GM19372 (cell line): ENCODE measurements at regions not wholly inside any gene's neighbourhood (a gene's known extent, or its start where the extent isn't known, plus 50 kb on each side); places are given as distances from the start of the nearest gene placed in this dataset.
"Not testable (repeated sequence)": the region's sequence is repeated elsewhere in the genome, so short reads cannot be mapped to it uniquely, and the experiment has no call there.

ENCODE experiments used
- ATAC-seq: cut with Tn5 transposase; IDR thresholded peaks from one replicate; pipeline ENCODE4 v1.9.1; 2021; ENCODE audit warnings: mild to moderate bottlenecking, low read depth, moderate library complexity; ENCODE audit not compliant: unreplicated experiment

DNA sequence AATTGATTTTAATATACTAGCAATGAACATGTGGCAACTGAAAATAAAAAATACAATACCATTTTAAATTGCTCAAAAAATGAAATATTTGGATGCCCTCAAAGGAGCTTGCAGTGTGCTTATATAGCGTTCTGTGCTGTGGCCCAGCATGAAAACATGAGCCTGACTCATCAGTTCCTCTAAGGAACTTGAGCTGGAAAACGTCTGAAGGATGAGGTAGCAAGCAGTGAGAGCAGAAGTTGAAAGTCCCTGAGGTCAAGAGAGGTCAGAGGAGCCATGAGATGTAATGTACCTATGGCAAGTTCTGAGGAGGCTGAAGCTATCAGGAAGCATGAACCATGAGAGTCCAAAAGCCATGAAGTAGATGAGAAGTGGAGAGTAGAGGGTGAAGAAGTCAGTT is 59.7 kb downstream of the HMGB3 start:
- ATAC-seq: no peak

GRCh38 chrX:151066373-151066772 is 83.2 kb downstream of the HMGB3 start:
- ATAC-seq: not testable (repeated sequence)

DNA sequence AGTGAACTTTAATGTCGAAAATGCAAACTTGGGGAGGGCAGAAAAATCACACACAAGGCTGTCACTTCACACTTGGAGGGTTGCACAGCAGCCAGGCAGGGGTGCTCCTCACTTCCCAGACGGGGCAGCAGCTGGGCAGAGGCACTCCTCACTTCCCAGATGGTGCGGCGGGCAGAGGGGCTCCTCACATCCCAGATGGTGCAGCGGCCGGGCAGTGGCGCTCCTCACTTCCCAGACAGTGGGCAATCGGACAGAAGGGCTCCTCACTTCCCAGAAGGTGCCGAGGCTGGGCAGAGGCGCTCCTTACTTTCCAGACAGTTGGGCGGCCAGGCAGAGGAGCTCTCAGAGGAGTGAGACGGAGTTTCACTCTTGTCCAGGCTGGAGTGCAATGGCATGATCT is 90.6 kb downstream of the HMGB3 start:
- no peak for ATAC-seq

DNA sequence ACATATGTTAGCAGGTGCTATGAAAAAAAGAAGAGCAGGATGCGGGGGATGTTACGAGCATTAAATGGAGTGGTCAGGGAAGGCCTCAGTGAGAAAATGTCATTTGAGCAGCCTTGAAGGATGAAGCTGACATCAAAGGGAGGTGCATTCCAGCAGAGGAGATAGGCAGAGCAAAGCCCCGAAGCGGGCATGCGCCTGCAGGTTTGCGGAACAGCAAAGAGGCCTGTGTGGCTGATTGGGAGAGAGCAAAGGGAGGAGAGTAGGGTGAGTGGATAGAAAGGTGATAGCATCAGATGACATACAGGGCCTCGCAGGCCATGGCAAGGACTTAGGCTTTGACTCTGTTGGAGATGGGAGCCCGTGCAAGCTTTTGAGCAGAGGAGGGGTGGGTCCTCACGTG is 95.4 kb upstream of the GPR50 start:
- no peak for ATAC-seq

DNA sequence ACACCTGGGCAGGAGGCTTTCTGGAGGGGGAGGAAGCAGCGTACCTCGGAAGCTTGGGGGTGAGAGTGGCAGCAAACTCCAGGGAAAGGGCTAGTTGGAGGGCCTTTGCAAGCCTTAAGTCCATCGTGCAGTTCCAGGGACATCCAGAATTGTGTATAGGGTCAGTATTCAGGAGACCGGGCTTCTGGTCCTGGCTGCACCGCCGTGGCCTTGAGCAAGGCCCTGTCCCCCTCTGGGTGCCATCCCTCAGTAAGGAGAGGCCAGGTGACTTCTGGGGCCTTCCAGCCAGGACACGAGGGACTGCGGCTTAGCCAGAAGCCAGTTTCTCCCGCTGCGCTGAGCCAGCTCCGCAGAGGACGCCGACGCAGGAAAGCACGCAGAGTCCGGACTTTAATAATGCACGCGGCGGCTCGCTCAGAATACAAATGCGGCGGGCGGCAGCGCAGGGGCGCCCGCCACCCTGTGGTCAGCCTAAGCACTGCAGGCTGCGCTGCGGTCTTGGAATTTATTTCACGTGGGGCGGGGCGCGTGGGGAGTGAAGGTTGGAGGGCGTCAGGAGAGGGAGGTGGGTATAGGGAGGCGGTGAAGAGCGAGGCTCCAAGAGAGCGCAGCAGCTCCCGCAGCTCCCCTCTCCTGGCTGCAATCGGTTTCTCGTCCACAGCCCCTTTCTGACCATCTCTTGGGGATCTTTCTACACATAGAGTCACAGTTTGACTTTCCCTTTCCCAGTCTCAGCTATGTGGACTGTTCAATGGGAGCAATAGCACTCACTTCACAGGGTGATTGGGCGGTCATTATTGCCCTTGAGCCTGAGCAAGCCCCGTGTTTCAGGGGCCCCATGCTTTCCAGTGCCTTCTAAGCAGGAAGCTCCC is 94.1 kb upstream of the GPR50 start:
- peak; percentile 90 for ATAC-seq

DNA sequence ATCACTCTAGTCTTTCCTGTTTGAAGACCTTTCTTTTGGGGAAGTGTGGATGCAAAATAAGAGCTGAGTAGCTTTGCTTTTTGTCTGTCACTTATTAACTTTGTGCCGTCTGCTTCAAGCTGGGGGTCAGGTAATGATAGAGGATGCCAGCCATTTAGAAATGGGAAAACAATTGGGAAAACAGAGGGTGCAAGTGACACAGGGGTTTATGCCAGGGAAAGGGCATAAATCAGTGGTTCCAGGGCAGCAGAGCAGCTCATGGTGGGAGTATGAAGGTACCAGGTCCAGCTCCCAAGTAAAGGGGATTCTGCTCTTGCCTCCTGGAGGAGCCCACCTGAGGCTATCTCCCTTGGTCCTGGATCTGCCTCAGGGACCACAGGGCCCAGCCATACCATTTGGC is 91.9 kb upstream of the GPR50 start:
- ATAC-seq: no peak

DNA sequence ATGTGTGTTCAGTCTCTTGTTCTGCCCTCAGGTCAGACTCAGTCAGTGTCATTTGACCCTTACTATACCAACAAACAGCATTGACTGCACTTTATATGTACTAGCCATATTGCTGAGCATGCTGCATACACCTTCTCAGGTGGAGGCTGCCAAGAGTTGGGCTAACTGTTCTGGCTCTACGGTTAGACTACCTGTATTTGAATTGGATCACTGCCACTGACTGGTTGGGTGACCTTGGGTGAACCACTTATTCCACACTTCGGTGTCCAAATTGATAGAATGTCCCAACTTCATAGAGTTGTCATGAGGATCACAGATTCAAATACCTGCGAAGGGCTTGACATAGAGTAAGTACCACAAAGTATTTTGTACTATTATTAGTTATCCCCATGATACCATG is 91.2 kb upstream of the GPR50 start:
- ATAC-seq: no peak

DNA sequence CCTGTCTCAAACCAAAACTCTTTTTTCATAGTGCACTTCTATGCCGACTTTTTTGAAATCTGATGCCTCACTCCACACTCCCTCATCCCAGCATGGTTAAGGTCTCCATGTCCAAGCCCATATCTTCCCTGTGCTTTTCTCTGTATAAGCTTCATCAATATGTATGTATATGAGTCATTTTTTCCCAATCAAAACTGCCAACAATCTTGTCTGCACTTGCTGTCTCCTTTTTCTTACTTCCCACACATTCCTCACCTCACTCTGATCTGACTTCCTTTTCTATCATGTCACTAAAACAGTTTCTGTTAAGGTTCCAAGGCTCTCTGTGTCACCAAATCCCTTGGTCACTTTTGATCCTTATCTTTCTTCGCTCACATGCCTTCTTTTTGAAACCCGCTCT is 88.2 kb upstream of the GPR50 start:
- ATAC-seq: no peak

GRCh38 chrX:151099001-151099400 is 77.4 kb upstream of the GPR50 start:
- no peak for ATAC-seq

DNA sequence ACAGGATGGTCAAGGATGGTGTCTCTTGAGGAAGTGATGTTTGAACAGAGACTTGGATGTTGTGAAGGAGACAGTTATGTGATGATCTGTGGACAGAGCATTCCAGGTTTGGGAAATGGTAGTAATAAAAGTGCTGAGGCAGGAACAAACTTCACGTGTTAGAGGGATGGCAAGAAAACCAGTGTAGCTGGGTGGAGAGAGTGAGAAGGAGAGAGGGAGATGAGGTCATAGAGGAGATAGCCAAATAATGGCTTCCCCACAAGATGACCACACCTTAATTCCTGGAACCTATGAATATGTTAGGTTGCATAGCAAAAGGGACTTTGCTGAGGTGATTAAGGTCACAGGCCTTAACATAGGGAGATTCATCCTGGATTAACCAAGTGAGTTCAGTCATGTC is 75.6 kb upstream of the GPR50 start:
- no peak for ATAC-seq

GRCh38 chrX:151113200-151113599 is 63.2 kb upstream of the GPR50 start:
- not testable (repeated sequence) for ATAC-seq
